ENCODE measurements at regions not wholly inside any gene's neighbourhood (a gene's known extent, or its start where the extent isn't known, plus 50 kb on each side); places are given as distances from the start of the nearest gene placed in this dataset.

DNA sequence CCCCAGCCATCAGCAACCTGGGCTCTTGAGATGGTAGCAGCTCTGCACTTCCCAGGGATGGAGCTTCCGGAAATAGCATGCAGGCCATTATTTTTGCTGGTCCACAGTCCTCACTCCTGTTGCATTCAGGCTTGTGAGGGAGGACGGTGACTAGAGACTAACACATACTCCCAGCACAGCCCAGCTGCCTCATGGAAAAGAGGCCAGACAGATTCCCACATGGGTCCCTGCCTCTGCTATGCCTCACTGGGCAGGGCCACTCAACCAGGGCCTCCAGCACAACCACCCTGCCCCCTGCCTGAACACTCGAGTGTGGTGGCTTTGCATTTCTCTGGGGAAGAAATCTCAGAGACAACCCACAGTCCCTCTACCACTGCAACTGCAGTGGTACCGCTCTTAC is 1195.1 kb downstream of the PCDH18 start:
- H3K9ac ChIP-seq (ENCODE audit: low read depth, low read length), result no peak overlapping the region
- no CpG with 5 or more reads among the region's 4 CpGs for WGBS, 2 experiments (ENCODE audit: extremely low coverage in 2 of 2, insufficient read length in 1 of 2)
- H2AK9ac ChIP-seq (replicated peaks; ENCODE audit: low read depth, low read length, poor library complexity), result no peak overlapping the region
- BruUV-seq (replicated peaks), result no TSS peak
- in situ Hi-C loops (cut with MboI; ENCODE audit: low sequenced_read_pairs) (no loop called here), dilution Hi-C loops (cut with HindIII; ENCODE audit: low sequenced_read_pairs, unreplicated experiment) (no loop called here), intact Hi-C loops (cut with micrococcal nuclease) (no loop called here)
- H3K4ac ChIP-seq (ENCODE audit: low read depth, low read length), result no peak overlapping the region
- no peaks in the 10 kb centered on the region for H3K4me1 ChIP-seq (ENCODE audit: control insufficient read depth, insufficient read depth, low read length)
- no peaks in the 10 kb centered on the region for H3K36me3 ChIP-seq (ENCODE audit: control insufficient read depth, insufficient read depth, low read length)
- no peak overlapping the region for H3K56ac ChIP-seq (ENCODE audit: extremely low read depth, insufficient read depth, low read length)
- DNase-seq (no peak), ATAC-seq (ENCODE audit: low read depth) (no peak)
- H2BK15ac ChIP-seq (ENCODE audit: low read depth, low read length), result no peak overlapping the region
- CTCF ChIA-PET, result no interaction called here
- H3K27me3 ChIP-seq (ENCODE audit: control insufficient read depth, insufficient read depth, low read length), result no peaks in the 10 kb centered on the region
- no peak overlapping the region for H3K18ac ChIP-seq (ENCODE audit: low read depth, low read length)
- no peak overlapping the region for H3K4me2 ChIP-seq (ENCODE audit: low read depth, low read length)
- H2BK120ac ChIP-seq (ENCODE audit: low read depth, low read length), result no peak overlapping the region
- H2AK5ac ChIP-seq (ENCODE audit: low read depth, low read length), result no peak overlapping the region
- POLR2A ChIA-PET (ENCODE audit: unreplicated experiment), result no interaction called here
- H3K79me1 ChIP-seq (ENCODE audit: low read depth in 1 of 2, low read length in 2 of 2), result no peaks in the 10 kb centered on the region
- no peak overlapping the region for H3K4me3 ChIP-seq (ENCODE audit: insufficient read depth, low read depth, low read length)
- H3K23ac ChIP-seq (ENCODE audit: low read depth, low read length), result no peak overlapping the region
- H3K14ac ChIP-seq (replicated peaks; ENCODE audit: low read depth, low read length), result no peak overlapping the region
- TF ChIP-seq FOS (IDR thresholded peaks at IDR 0.05; ENCODE audit: low read depth, low read length) (no peak), RFX5 (IDR thresholded peaks at IDR 0.05; ENCODE audit: low read depth, low read length) (no peak), ELK1 (IDR thresholded peaks at IDR 0.05; ENCODE audit: borderline replicate concordance, low read depth, low read length) (no peak), SMC3 (IDR thresholded peaks at IDR 0.05; ENCODE audit: low read depth, low read length) (no peak), RCOR1 (IDR thresholded peaks at IDR 0.05; ENCODE audit: insufficient replicate concordance, low read length) (no peak)
- no peak overlapping the region for H2BK20ac ChIP-seq (ENCODE audit: low read depth, low read length)
- no peak overlapping the region for H2BK5ac ChIP-seq (ENCODE audit: low read depth, low read length, poor library complexity, severe bottlenecking)
- no peaks in the 10 kb centered on the region for H3K9me1 ChIP-seq (ENCODE audit: insufficient read depth, low read length)
- H3K27ac ChIP-seq (ENCODE audit: insufficient read depth, low read length), result no peak overlapping the region
- H4K8ac ChIP-seq (ENCODE audit: low read depth in 2 of 2, low read length in 2 of 2), result no peak overlapping the region
- no peak overlapping the region for H4K91ac ChIP-seq (ENCODE audit: insufficient read depth, low read depth, low read length)
- H4K5ac ChIP-seq (ENCODE audit: low read depth, low read length), result no peak overlapping the region
- no peaks in the 10 kb centered on the region for H4K20me1 ChIP-seq (ENCODE audit: insufficient read depth, low read length)
- H3K9me3 ChIP-seq (ENCODE audit: control insufficient read depth, insufficient read depth, low read length), result 0 out of 2 replicates have a peak, but pooled peaks cover 5% of the 10 kb centered on the region
- H2AFZ ChIP-seq (replicated peaks; ENCODE audit: low read length, poor library complexity), result no peak overlapping the region

All from IMR-90 (cell line).